ENCODE measurements at regions not wholly inside any gene's neighbourhood (a gene's known extent, or its start where the extent isn't known, plus 50 kb on each side); places are given as distances from the start of the nearest gene placed in this dataset.

- Histone ChIP-seq H3K27ac (no peak overlapping the region), H3K27me3 (replicated peaks) (no peaks in the 10 kb centered on the region), H3K4me3 (ENCODE audit: low read depth, low read length) (no peak overlapping the region), H3K36me3 (replicated peaks) (no peaks in the 10 kb centered on the region)
- TF ChIP-seq CTCF (IDR thresholded peaks at IDR 0.05; ENCODE audit: low read depth, low read length, missing control alignments) = no peak
- DNase-seq = no peak
- in situ Hi-C loops (cut with HindIII; ENCODE audit: low pct_ligation_motif_present, low sequenced_read_pairs) = no loop called here
Measured at GRCh38 chr1:163771637-163772036, 449.9 kb downstream of the NUF2 start.

GRCh38 chr1:163772246-163772645, 450.5 kb downstream of the NUF2 start:
- Histone ChIP-seq H3K27ac (no peak overlapping the region), H3K27me3 (replicated peaks) (no peaks in the 10 kb centered on the region), H3K36me3 (replicated peaks) (no peaks in the 10 kb centered on the region), H3K4me3 (ENCODE audit: low read depth, low read length) (no peak overlapping the region)
- in situ Hi-C loops (cut with HindIII; ENCODE audit: low pct_ligation_motif_present, low sequenced_read_pairs) = no loop called here
- TF ChIP-seq CTCF (IDR thresholded peaks at IDR 0.05; ENCODE audit: low read depth, low read length, missing control alignments) = no peak
- no peak for DNase-seq

- no peak for DNase-seq
Measured at GRCh38 chr1:163773396-163773795, 451.6 kb downstream of the NUF2 start.

GRCh38 chr1:163774401-163774945, 452.7 kb downstream of the NUF2 start:
- no peaks in the 10 kb centered on the region for H3K27me3 ChIP-seq (replicated peaks)
- in situ Hi-C loops (cut with HindIII; ENCODE audit: low pct_ligation_motif_present, low sequenced_read_pairs) = no loop called here
- DNase-seq = no peak
- no peak overlapping the region for H3K27ac ChIP-seq
- no peak overlapping the region for H3K4me3 ChIP-seq (ENCODE audit: low read depth, low read length)
- no peaks in the 10 kb centered on the region for H3K36me3 ChIP-seq (replicated peaks)
- TF ChIP-seq CTCF (IDR thresholded peaks at IDR 0.05; ENCODE audit: low read depth, low read length, missing control alignments) = no peak

More at GRCh38 chr1:163773396-163773795, 451.6 kb downstream of the NUF2 start:
- H3K36me3 ChIP-seq (replicated peaks) = no peaks in the 10 kb centered on the region
- TF ChIP-seq CTCF (IDR thresholded peaks at IDR 0.05; ENCODE audit: low read depth, low read length, missing control alignments) = no peak
- no peaks in the 10 kb centered on the region for H3K27me3 ChIP-seq (replicated peaks)
- H3K4me3 ChIP-seq (ENCODE audit: low read depth, low read length) = no peak overlapping the region
- no peak overlapping the region for H3K27ac ChIP-seq
- in situ Hi-C loops (cut with HindIII; ENCODE audit: low pct_ligation_motif_present, low sequenced_read_pairs) = no loop called here

GRCh38 chr1:163774978-163775620, 453.3 kb downstream of the NUF2 start:
- in situ Hi-C loops (cut with HindIII; ENCODE audit: low pct_ligation_motif_present, low sequenced_read_pairs) = no loop called here
- Histone ChIP-seq H3K36me3 (replicated peaks) (no peaks in the 10 kb centered on the region), H3K27me3 (replicated peaks) (no peaks in the 10 kb centered on the region), H3K27ac (no peak overlapping the region), H3K4me3 (ENCODE audit: low read depth, low read length) (no peak overlapping the region)
- no peak for DNase-seq
- TF ChIP-seq CTCF (IDR thresholded peaks at IDR 0.05; ENCODE audit: low read depth, low read length, missing control alignments) = no peak

DNA sequence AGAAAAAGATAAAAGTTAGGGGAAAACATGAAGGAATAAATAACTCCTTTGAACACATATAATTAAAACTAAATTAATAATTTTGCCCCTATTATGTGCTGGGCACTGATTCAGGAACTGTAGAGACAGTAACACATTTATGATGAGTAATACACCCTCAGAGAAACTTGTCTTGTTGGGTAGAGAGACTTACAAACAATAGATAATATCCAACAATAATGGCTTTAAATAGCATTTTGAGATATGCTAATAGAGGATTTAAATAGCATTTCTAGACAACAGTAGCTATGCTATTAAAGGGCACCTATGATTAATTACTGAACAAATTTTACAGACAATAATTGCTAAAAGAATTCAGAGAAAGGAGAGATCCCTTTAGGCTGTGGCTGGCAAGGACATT, 455.5 kb downstream of the NUF2 start:
- H3K4me3 ChIP-seq (ENCODE audit: low read depth, low read length) = no peak overlapping the region
- in situ Hi-C loops (cut with HindIII; ENCODE audit: low pct_ligation_motif_present, low sequenced_read_pairs) = no loop called here
- H3K36me3 ChIP-seq (replicated peaks) = no peaks in the 10 kb centered on the region
- no peak for DNase-seq
- H3K27ac ChIP-seq = no peak overlapping the region
- H3K27me3 ChIP-seq (replicated peaks) = no peaks in the 10 kb centered on the region
- TF ChIP-seq CTCF (IDR thresholded peaks at IDR 0.05; ENCODE audit: low read depth, low read length, missing control alignments) = no peak
